Loucy (cell line): ENCODE measurements at regions not wholly inside any gene's neighbourhood (a gene's known extent, or its start where the extent isn't known, plus 50 kb on each side); places are given as distances from the start of the nearest gene placed in this dataset.
A peak's percentile ranks its signal among the peaks of the same experiment; 100 is the strongest.

Experiments
- H2AFZ ChIP-seq: fragments of 200-600 bp; sonication (generic); 2 replicates; pipeline ENCODE4 v1.6.0; 2016; ENCODE audit warnings: antibody characterized with exemption, mild to moderate bottlenecking, low read length, moderate library complexity
- H3F3A ChIP-seq: fragments of 200-600 bp; 2 replicates; pipeline ENCODE4 v1.6.0; 2016; ENCODE audit warnings: antibody characterized with exemption, low read depth, mild to moderate bottlenecking
- H3K27me3 ChIP-seq: fragments of 200-600 bp; sonication (generic); 2 replicates; pipeline ENCODE4 v1.6.1; 2014; ENCODE audit warnings: low read length, mild to moderate bottlenecking; ENCODE audit not compliant: insufficient read depth, poor library complexity, severe bottlenecking
- H3K36me3 ChIP-seq: fragments of 200-600 bp; sonication (generic); 2 replicates; pipeline ENCODE4 v1.6.1; 2016; ENCODE audit warnings: low read length; ENCODE audit not compliant: insufficient read depth
- H3K4me1 ChIP-seq: fragments of 200-600 bp; sonication (generic); 2 replicates; pipeline ENCODE4 v1.5.1; 2014; ENCODE audit warnings: low read length, mild to moderate bottlenecking; ENCODE audit not compliant: insufficient read depth, poor library complexity, severe bottlenecking
- H3K4me2 ChIP-seq: fragments of 200-600 bp; sonication (generic); 2 replicates; pipeline ENCODE4 v1.6.0; 2014; ENCODE audit warnings: antibody characterized with exemption, low read length, low read depth, mild to moderate bottlenecking; ENCODE audit not compliant: poor library complexity, severe bottlenecking
- H3K4me3 ChIP-seq: fragments of 200-600 bp; sonication (generic); 2 replicates; pipeline ENCODE4 v1.5.1; 2014; ENCODE audit warnings: low read length, mild to moderate bottlenecking, mixed read lengths; ENCODE audit not compliant: poor library complexity, severe bottlenecking
- H3K79me2 ChIP-seq: fragments of 200-600 bp; sonication (generic); 2 replicates; pipeline ENCODE4 v1.6.1; 2014; ENCODE audit warnings: low read length; ENCODE audit not compliant: insufficient read depth
- H3K9ac ChIP-seq: fragments of 200-600 bp; sonication (generic); 2 replicates; pipeline ENCODE4 v1.6.0; 2014; ENCODE audit warnings: mild to moderate bottlenecking, low read depth, low read length, moderate library complexity; ENCODE audit not compliant: poor library complexity, severe bottlenecking
- H3K9me2 ChIP-seq: fragments of 200-600 bp; sonication (generic); replicated peaks from 2 replicates; pipeline ENCODE4 v1.6.1; 2016; ENCODE audit warnings: low read depth, low read length, mixed read lengths
- H3K9me3 ChIP-seq: fragments of 200-600 bp; sonication (generic); 2 replicates; pipeline ENCODE4 v1.6.1; 2014; ENCODE audit warnings: mild to moderate bottlenecking, antibody characterized with exemption, low read length, low read depth; ENCODE audit not compliant: insufficient read depth
- H4K20me1 ChIP-seq: fragments of 200-600 bp; sonication (generic); 2 replicates; pipeline ENCODE4 v1.6.0; 2014; ENCODE audit warnings: antibody characterized with exemption, low read length, mild to moderate bottlenecking; ENCODE audit not compliant: insufficient read depth, poor library complexity, severe bottlenecking
- EZH2phosphoT487 ChIP-seq: fragments of 200-600 bp; IDR thresholded peaks from 2 replicates; pipeline ENCODE4 v1.6.1; 2018; ENCODE audit warnings: antibody characterized with exemption, mild to moderate bottlenecking, moderate library complexity, borderline replicate concordance
- TF ChIP-seq, protein P1 (sequence below): fragments of 200-600 bp; sonication (generic); conservative IDR thresholded peaks from 2 replicates; pipeline ENCODE4 v1.5.1; 2014; ENCODE audit warnings: mild to moderate bottlenecking, antibody characterized with exemption, low read length

DNA sequence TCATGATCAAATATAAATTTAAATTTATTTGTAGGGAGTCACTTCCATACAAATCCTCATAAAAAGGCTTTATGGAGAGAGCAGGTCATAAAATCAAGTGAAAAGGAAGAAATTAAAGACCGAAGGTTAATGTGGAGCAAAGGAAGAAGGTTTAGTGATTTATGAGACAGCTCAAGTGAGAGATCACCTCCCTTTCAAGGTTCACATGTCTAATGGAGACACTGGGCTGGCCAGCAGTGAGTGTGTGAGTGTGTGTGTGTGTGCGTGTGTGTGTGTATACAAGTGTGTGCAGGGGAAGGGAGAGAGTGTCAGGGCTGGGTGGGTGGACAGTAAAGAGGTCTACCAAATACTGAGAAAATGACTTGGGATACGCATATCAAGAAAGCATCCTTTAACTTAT, 251.2 kb downstream of the FAT3 start:
- H3K9me3 ChIP-seq: no peaks in the 10 kb centered on the region
- no peaks in the 10 kb centered on the region for H3K9me2 ChIP-seq
- no peaks in the 10 kb centered on the region for H3K79me2 ChIP-seq
- H4K20me1 ChIP-seq: no peaks in the 10 kb centered on the region
- H3K4me2 ChIP-seq: peak overlapping the region; percentile 11
- no peaks in the 10 kb centered on the region for H3K27me3 ChIP-seq
- H3K9ac ChIP-seq: no peak overlapping the region
- H3K4me3 ChIP-seq: no peak overlapping the region
- no peaks in the 10 kb centered on the region for H3F3A ChIP-seq
- peaks cover 17% of the 10 kb centered on the region for H3K4me1 ChIP-seq
- no peak overlapping the region for H2AFZ ChIP-seq
- no peaks in the 10 kb centered on the region for H3K36me3 ChIP-seq
- TF ChIP-seq, protein P1, sequence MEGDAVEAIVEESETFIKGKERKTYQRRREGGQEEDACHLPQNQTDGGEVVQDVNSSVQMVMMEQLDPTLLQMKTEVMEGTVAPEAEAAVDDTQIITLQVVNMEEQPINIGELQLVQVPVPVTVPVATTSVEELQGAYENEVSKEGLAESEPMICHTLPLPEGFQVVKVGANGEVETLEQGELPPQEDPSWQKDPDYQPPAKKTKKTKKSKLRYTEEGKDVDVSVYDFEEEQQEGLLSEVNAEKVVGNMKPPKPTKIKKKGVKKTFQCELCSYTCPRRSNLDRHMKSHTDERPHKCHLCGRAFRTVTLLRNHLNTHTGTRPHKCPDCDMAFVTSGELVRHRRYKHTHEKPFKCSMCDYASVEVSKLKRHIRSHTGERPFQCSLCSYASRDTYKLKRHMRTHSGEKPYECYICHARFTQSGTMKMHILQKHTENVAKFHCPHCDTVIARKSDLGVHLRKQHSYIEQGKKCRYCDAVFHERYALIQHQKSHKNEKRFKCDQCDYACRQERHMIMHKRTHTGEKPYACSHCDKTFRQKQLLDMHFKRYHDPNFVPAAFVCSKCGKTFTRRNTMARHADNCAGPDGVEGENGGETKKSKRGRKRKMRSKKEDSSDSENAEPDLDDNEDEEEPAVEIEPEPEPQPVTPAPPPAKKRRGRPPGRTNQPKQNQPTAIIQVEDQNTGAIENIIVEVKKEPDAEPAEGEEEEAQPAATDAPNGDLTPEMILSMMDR: no peak

DNA sequence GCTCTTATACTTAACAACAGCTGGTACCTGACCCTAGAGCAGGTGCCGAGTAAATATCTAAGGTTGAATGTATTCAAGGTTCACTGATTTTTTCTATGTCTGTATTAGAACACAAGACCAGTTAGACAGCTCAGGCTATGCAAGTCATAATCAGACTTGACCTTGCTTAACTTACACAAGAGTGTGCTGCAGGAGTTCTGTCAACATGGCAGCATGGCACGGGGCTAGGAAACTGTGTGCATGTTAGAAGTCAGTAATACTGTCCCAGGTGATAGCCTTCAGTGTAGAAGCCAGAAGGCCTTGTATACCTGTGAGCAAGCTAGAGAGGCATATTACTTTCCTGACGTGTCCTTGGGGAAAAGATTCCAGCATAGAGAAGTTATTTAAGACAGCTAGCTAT, 253.1 kb downstream of the FAT3 start:
- Histone ChIP-seq H3K79me2 (no peaks in the 10 kb centered on the region), H3K9me3 (no peaks in the 10 kb centered on the region), H3K36me3 (no peaks in the 10 kb centered on the region), H3K4me2 (no peak overlapping the region), H4K20me1 (no peaks in the 10 kb centered on the region), H3K27me3 (no peaks in the 10 kb centered on the region), H3K4me3 (no peak overlapping the region), H3K9me2 (no peaks in the 10 kb centered on the region), H3K9ac (no peak overlapping the region), H3F3A (no peaks in the 10 kb centered on the region), H3K4me1 (peaks cover 17% of the 10 kb centered on the region), H2AFZ (no peak overlapping the region)
- no peak for TF ChIP-seq EZH2phosphoT487
- TF ChIP-seq, protein P1: no peak

DNA sequence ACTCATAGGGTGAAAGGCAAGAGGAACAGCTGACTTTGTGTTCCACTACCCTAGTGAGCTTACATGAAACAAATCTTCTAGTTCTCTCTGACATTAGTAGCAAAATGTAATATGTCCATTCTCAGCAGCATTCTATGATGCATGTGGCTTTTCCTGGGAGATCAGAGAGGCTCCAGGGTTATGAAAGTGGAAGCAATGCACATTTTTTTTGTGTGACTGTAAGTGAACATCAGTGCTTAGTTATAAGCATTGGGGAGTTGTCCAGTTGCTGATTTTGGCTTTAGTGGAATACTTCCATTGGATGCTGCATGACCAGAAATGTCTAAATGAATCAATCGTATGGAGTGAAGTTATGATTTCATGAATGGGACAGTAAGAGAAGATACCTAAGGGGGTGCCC, 255.9 kb downstream of the FAT3 start:
- Histone ChIP-seq H3K9me3 (no peaks in the 10 kb centered on the region), H4K20me1 (no peaks in the 10 kb centered on the region), H3K9ac (no peak overlapping the region), H3K4me2 (no peak overlapping the region), H3K4me1 (peaks cover 10% of the 10 kb centered on the region), H3F3A (no peaks in the 10 kb centered on the region), H2AFZ (no peak overlapping the region), H3K79me2 (no peaks in the 10 kb centered on the region), H3K36me3 (no peaks in the 10 kb centered on the region), H3K27me3 (no peaks in the 10 kb centered on the region), H3K9me2 (no peaks in the 10 kb centered on the region), H3K4me3 (no peak overlapping the region)
- TF ChIP-seq, protein P1: no peak
- TF ChIP-seq EZH2phosphoT487: no peak
